OCI-LY1 (cell line): ENCODE measurements at regions not wholly inside any gene's neighbourhood (a gene's known extent, or its start where the extent isn't known, plus 50 kb on each side); places are given as distances from the start of the nearest gene placed in this dataset.

Experiments used
- H2AFZ ChIP-seq: fragments of 200-600 bp; sonication (generic), shearing (Covaris generic); 2 replicates; pipeline ENCODE4 v1.6.0; 2014; ENCODE audit warnings: antibody characterized with exemption, mild to moderate bottlenecking, low read length
- H3F3A ChIP-seq: fragments of 200-600 bp; sonication (generic), shearing (Covaris generic); 2 replicates; pipeline ENCODE4 v1.6.0; 2014; ENCODE audit warnings: mild to moderate bottlenecking, antibody characterized with exemption, low read length, moderate library complexity; ENCODE audit not compliant: insufficient read depth
- H3K27ac ChIP-seq: fragments of 200-600 bp; sonication (generic); 2 replicates; pipeline ENCODE4 v1.5.1; 2014; ENCODE audit warnings: low read length, mixed run types, mild to moderate bottlenecking, low read depth; ENCODE audit not compliant: poor library complexity, severe bottlenecking
- H3K27me3 ChIP-seq: fragments of 200-600 bp; sonication (generic); 2 replicates; pipeline ENCODE4 v1.6.0; 2014; ENCODE audit warnings: antibody characterized with exemption, mild to moderate bottlenecking, low read length, moderate library complexity; ENCODE audit not compliant: insufficient read depth
- H3K36me3 ChIP-seq: fragments of 200-600 bp; sonication (generic); 2 replicates; pipeline ENCODE4 v1.6.1; 2014; ENCODE audit warnings: mild to moderate bottlenecking, antibody characterized with exemption, low read length, moderate library complexity, mixed read lengths; ENCODE audit not compliant: insufficient read depth
- H3K4me1 ChIP-seq: fragments of 200-600 bp; sonication (generic); 2 replicates; pipeline ENCODE4 v1.5.1; 2014; ENCODE audit warnings: mild to moderate bottlenecking, low read length, moderate library complexity; ENCODE audit not compliant: insufficient read depth, severe bottlenecking
- H3K4me2 ChIP-seq: fragments of 200-600 bp; sonication (generic), shearing (Covaris generic); 2 replicates; pipeline ENCODE4 v1.6.1; 2014; ENCODE audit warnings: low read length
- H3K4me3 ChIP-seq: fragments of 200-600 bp; sonication (generic); 2 replicates; pipeline ENCODE4 v1.5.1; 2014; ENCODE audit warnings: low read length, low read depth, mild to moderate bottlenecking, mixed read lengths; ENCODE audit not compliant: poor library complexity, severe bottlenecking
- H3K79me2 ChIP-seq: fragments of 200-600 bp; shearing (Covaris generic); 2 replicates; pipeline ENCODE4 v1.6.1; 2016; ENCODE audit warnings: mixed run types, low read length, mixed read lengths; ENCODE audit not compliant: insufficient read depth
- H3K9ac ChIP-seq: fragments of 200-600 bp; sonication (generic), shearing (Covaris generic); 2 replicates; pipeline ENCODE4 v1.6.1; 2014; ENCODE audit warnings: mild to moderate bottlenecking, low read length, mixed read lengths
- H3K9me2 ChIP-seq: fragments of 200-600 bp; sonication (generic), shearing (Covaris generic); 2 replicates; pipeline ENCODE4 v1.6.1; 2014; ENCODE audit warnings: low read depth, mild to moderate bottlenecking, low read length, mixed read lengths
- H3K9me3 ChIP-seq: fragments of 200-600 bp; shearing (Covaris generic); 2 replicates; pipeline ENCODE4 v1.6.1; 2014; ENCODE audit warnings: low read length, mixed read lengths
- H4K20me1 ChIP-seq: fragments of 200-600 bp; sonication (generic), shearing (Covaris generic); 2 replicates; pipeline ENCODE4 v1.6.0; 2016; ENCODE audit warnings: mild to moderate bottlenecking, low read length; ENCODE audit not compliant: insufficient read depth
- EZH2 ChIP-seq: fragments of 200-600 bp; sonication (generic), shearing (Covaris generic); IDR thresholded peaks from 2 replicates; pipeline ENCODE4 v1.8.0; 2017; ENCODE audit warnings: borderline replicate concordance, mixed run types, mild to moderate bottlenecking, antibody characterized with exemption, low read length, moderate library complexity, mixed read lengths
- TF ChIP-seq, protein P1 (sequence below): fragments of 200-600 bp; sonication (generic), shearing (Covaris generic); IDR thresholded peaks from 2 replicates; pipeline ENCODE4 v1.5.1; 2017; ENCODE audit warnings: mild to moderate bottlenecking, antibody characterized with exemption, low read length, moderate library complexity, mixed read lengths

GRCh38 chr21:28239340-28239739 lies 753.3 kb downstream of the LTN1 start:
- no peak for TF ChIP-seq EZH2
- TF ChIP-seq, protein P1, sequence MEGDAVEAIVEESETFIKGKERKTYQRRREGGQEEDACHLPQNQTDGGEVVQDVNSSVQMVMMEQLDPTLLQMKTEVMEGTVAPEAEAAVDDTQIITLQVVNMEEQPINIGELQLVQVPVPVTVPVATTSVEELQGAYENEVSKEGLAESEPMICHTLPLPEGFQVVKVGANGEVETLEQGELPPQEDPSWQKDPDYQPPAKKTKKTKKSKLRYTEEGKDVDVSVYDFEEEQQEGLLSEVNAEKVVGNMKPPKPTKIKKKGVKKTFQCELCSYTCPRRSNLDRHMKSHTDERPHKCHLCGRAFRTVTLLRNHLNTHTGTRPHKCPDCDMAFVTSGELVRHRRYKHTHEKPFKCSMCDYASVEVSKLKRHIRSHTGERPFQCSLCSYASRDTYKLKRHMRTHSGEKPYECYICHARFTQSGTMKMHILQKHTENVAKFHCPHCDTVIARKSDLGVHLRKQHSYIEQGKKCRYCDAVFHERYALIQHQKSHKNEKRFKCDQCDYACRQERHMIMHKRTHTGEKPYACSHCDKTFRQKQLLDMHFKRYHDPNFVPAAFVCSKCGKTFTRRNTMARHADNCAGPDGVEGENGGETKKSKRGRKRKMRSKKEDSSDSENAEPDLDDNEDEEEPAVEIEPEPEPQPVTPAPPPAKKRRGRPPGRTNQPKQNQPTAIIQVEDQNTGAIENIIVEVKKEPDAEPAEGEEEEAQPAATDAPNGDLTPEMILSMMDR: no peak
- no peak overlapping the region for H2AFZ ChIP-seq
- H3F3A ChIP-seq: no peaks in the 10 kb centered on the region
- no peaks in the 10 kb centered on the region for H3K36me3 ChIP-seq
- no peak overlapping the region for H3K4me3 ChIP-seq
- H4K20me1 ChIP-seq: no peaks in the 10 kb centered on the region
- no peaks in the 10 kb centered on the region for H3K9me2 ChIP-seq
- no peaks in the 10 kb centered on the region for H3K4me1 ChIP-seq
- no peak overlapping the region for H3K9ac ChIP-seq
- H3K9me3 ChIP-seq: no peaks in the 10 kb centered on the region
- no peak overlapping the region for H3K4me2 ChIP-seq
- H3K27ac ChIP-seq: no peak overlapping the region
- no peaks in the 10 kb centered on the region for H3K79me2 ChIP-seq
- no peaks in the 10 kb centered on the region for H3K27me3 ChIP-seq

- H2AFZ ChIP-seq: no peak overlapping the region
- H3K27ac ChIP-seq: no peak overlapping the region
- no peaks in the 10 kb centered on the region for H4K20me1 ChIP-seq
- H3K79me2 ChIP-seq: no peaks in the 10 kb centered on the region
- H3K27me3 ChIP-seq: no peaks in the 10 kb centered on the region
- no peaks in the 10 kb centered on the region for H3K9me2 ChIP-seq
- TF ChIP-seq, protein P1: no peak
- no peak for TF ChIP-seq EZH2
- no peaks in the 10 kb centered on the region for H3K36me3 ChIP-seq
- H3K9me3 ChIP-seq: no peaks in the 10 kb centered on the region
- H3F3A ChIP-seq: no peaks in the 10 kb centered on the region
- no peak overlapping the region for H3K9ac ChIP-seq
- H3K4me3 ChIP-seq: no peak overlapping the region
- H3K4me1 ChIP-seq: no peaks in the 10 kb centered on the region
- H3K4me2 ChIP-seq: no peak overlapping the region
Observed at GRCh38 chr21:28237661-28238060, 755.0 kb downstream of the LTN1 start.

DNA sequence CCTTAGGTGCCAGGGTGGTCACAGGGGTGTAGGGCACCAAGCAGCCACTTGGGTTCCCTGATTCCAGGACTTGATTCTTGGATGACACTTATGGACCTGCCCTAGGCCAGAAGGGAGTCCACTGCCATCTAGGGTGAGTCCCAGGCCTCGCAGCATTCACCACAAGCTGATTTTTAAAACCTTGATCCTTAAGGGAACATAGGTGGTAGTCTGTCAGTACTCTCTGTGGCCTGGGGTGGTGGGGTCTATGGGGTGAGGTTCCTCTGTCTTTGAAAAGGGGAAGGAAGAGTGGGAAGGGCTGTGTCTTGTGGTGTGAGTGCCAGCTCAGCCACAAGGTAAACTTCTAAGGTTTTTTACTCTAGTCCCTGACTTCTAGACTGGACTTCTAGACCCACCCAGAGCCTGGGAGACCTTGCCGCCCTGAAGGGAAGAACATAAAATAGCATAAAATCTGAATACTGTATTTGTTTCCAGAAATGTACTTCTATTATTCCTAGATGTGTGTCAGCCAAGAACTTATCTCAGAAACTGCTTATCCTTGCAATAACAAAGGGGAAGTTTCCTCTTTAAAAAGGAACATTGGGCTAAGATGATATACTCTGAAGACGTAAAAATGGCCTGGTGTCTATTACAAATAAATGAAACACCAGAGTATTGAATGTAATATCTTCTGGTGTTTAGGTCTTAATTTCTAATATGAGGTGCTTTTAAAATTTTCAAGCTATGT lies 757.3 kb downstream of the LTN1 start:
- Histone ChIP-seq H4K20me1 (no peaks in the 10 kb centered on the region), H3K4me1 (no peaks in the 10 kb centered on the region), H3F3A (no peaks in the 10 kb centered on the region), H3K79me2 (no peaks in the 10 kb centered on the region), H3K4me3 (no peak overlapping the region), H3K27me3 (no peaks in the 10 kb centered on the region), H3K4me2 (no peak overlapping the region), H3K36me3 (no peaks in the 10 kb centered on the region), H3K9ac (no peak overlapping the region), H2AFZ (no peak overlapping the region), H3K9me2 (no peaks in the 10 kb centered on the region), H3K9me3 (no peaks in the 10 kb centered on the region), H3K27ac (no peak overlapping the region)
- no peak for TF ChIP-seq EZH2
- TF ChIP-seq, protein P1: no peak
